ENCODE measurements at regions not wholly inside any gene's neighbourhood (a gene's known extent, or its start where the extent isn't known, plus 50 kb on each side); places are given as distances from the start of the nearest gene placed in this dataset.

DNA sequence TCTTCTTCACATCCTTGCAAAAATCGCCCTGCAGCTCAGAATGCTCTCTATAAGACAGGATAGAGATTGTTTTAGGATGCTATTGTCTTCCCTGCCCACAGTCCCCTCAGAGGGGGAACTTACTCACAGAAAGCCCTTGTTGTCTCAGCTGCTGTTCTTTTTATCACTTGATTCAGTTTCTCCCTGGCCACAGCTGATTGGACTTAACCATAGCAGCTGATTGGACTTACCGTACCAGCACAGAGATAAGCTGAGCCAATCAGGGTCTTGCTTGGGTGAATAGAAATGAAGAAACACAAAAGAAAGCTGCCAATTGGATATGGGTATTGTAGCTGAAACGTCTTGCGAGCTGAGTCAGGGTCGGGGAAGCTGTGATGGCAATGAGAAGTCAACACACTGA is 194.2 kb upstream of the MEX3C start:
- TF ChIP-seq, protein P1, sequence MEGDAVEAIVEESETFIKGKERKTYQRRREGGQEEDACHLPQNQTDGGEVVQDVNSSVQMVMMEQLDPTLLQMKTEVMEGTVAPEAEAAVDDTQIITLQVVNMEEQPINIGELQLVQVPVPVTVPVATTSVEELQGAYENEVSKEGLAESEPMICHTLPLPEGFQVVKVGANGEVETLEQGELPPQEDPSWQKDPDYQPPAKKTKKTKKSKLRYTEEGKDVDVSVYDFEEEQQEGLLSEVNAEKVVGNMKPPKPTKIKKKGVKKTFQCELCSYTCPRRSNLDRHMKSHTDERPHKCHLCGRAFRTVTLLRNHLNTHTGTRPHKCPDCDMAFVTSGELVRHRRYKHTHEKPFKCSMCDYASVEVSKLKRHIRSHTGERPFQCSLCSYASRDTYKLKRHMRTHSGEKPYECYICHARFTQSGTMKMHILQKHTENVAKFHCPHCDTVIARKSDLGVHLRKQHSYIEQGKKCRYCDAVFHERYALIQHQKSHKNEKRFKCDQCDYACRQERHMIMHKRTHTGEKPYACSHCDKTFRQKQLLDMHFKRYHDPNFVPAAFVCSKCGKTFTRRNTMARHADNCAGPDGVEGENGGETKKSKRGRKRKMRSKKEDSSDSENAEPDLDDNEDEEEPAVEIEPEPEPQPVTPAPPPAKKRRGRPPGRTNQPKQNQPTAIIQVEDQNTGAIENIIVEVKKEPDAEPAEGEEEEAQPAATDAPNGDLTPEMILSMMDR (IDR thresholded peaks at IDR 0.05), result no peak
- TF ChIP-seq ZFX (IDR thresholded peaks at IDR 0.05; ENCODE audit: borderline replicate concordance), result no peak

Measured in 22Rv1 (cell line).